Transverse colon (tissue), 4 donors: ENCODE measurements at regions not wholly inside any gene's neighbourhood (a gene's known extent, or its start where the extent isn't known, plus 50 kb on each side); places are given as distances from the start of the nearest gene placed in this dataset.

Experiments used
- CTCF ChIP-seq, 5 experiments: fragments of 200-600 bp in 3 of 5; fragments of 450-650 bp in 2 of 5; sonication (generic) in 3 of 5; IDR thresholded peaks; 1 replicate in 2 of 5; 2 replicates in 3 of 5; pipeline ENCODE4 v1.5.1; 2016 to 2017; ENCODE audit warnings: antibody characterized with exemption in 5 of 5, inconsistent platforms in 3 of 5, mild to moderate bottlenecking in 2 of 5, moderate library complexity in 1 of 5
- EP300 ChIP-seq: sonication (generic); formaldehyde crosslinking; IDR thresholded peaks from one replicate; pipeline ENCODE4 v1.6.1; 2017; ENCODE audit warnings: antibody characterized with exemption, low read depth
- POLR2A ChIP-seq: fragments of 450-650 bp; IDR thresholded peaks from one replicate; pipeline ENCODE4 v1.6.1; 2016; ENCODE audit warnings: antibody characterized with exemption, mild to moderate bottlenecking, moderate library complexity
- POLR2AphosphoS5 ChIP-seq, 3 donors: sonication (generic); formaldehyde crosslinking; IDR thresholded peaks; one replicate each; pipeline ENCODE4 v1.6.1; 2016; ENCODE audit warnings: antibody characterized with exemption in 3 of 3

GRCh38 chr18:53991805-53992204 lies 232.7 kb downstream of the MBD2 start:
- no peak for TF ChIP-seq CTCF (IDR thresholded peaks at IDR 0.05)
- TF ChIP-seq POLR2A, result no peak
- TF ChIP-seq EP300, result no peak
- no peak for TF ChIP-seq POLR2AphosphoS5 (IDR thresholded peaks at IDR 0.05)
